Neural cell (in vitro differentiated cells): ENCODE measurements at regions not wholly inside any gene's neighbourhood (a gene's known extent, or its start where the extent isn't known, plus 50 kb on each side); places are given as distances from the start of the nearest gene placed in this dataset.

ENCODE experiments used
- H2AFZ ChIP-seq: fragments of 200-600, 300-800 bp; sonication (generic), shearing (Covaris generic); 2 replicates; pipeline ENCODE4 v1.6.0; 2014; ENCODE audit warnings: low read depth, mild to moderate bottlenecking, antibody characterized with exemption, low read length, moderate library complexity
- H3F3A ChIP-seq: fragments of 200-600 bp; shearing (Covaris generic); 2 replicates; pipeline ENCODE4 v1.6.1; 2016; ENCODE audit warnings: mild to moderate bottlenecking, moderate library complexity, mixed read lengths, antibody characterized with exemption, low read length; ENCODE audit not compliant: insufficient read depth, poor library complexity, severe bottlenecking
- H3K27ac ChIP-seq: fragments of 200-600, 300-800 bp; sonication (generic), shearing (Covaris generic); 2 replicates; pipeline ENCODE4 v1.5.1; 2014; ENCODE audit warnings: mild to moderate bottlenecking, low read length, moderate library complexity
- H3K27me3 ChIP-seq: fragments of 300-800, 200-600 bp; sonication (generic), shearing (Covaris generic); 2 replicates; pipeline ENCODE4 v1.6.0; 2014; ENCODE audit warnings: mild to moderate bottlenecking, low read depth, low read length, moderate library complexity; ENCODE audit not compliant: insufficient read depth
- H3K36me3 ChIP-seq: fragments of 300-800, 200-600 bp; sonication (generic), shearing (Covaris generic); 2 replicates; pipeline ENCODE4 v1.5.1; 2014; ENCODE audit warnings: mild to moderate bottlenecking, antibody characterized with exemption, low read length, moderate library complexity; ENCODE audit not compliant: insufficient read depth
- H3K4me2 ChIP-seq: fragments of 300-800, 200-600 bp; sonication (generic), shearing (Covaris generic); 2 replicates; pipeline ENCODE4 v1.6.0; 2014; ENCODE audit warnings: mild to moderate bottlenecking, low read length
- H3K4me3 ChIP-seq: fragments of 300-800, 200-600 bp; sonication (generic), shearing (Covaris generic); 2 replicates; pipeline ENCODE4 v1.5.1; 2014; ENCODE audit warnings: mild to moderate bottlenecking, low read length, moderate library complexity
- H3K79me2 ChIP-seq: fragments of 200-600 bp; shearing (Covaris generic); replicated peaks from 2 replicates; pipeline ENCODE4 v1.6.0; 2014; ENCODE audit warnings: mild to moderate bottlenecking, low read length, moderate library complexity; ENCODE audit not compliant: insufficient read depth
- H3K9ac ChIP-seq: fragments of 300-800, 200-600 bp; sonication (generic), shearing (Covaris generic); 2 replicates; pipeline ENCODE4 v1.6.1; 2016; ENCODE audit warnings: mild to moderate bottlenecking, low read length, mixed read lengths
- H3K9me2 ChIP-seq: fragments of 200-600 bp; shearing (Covaris generic); 2 replicates; pipeline ENCODE4 v1.6.1; 2016; ENCODE audit warnings: mild to moderate bottlenecking, low read length, mixed read lengths; ENCODE audit not compliant: insufficient read depth
- H3K9me3 ChIP-seq: fragments of 200-600, 300-800 bp; sonication (generic), shearing (Covaris generic); 2 replicates; pipeline ENCODE4 v1.6.1; 2016; ENCODE audit warnings: mild to moderate bottlenecking, mixed run types, low read length, moderate library complexity, mixed read lengths
- H4K20me1 ChIP-seq: fragments of 200-600 bp; shearing (Covaris generic); 2 replicates; pipeline ENCODE4 v1.6.1; 2016; ENCODE audit warnings: mild to moderate bottlenecking, mixed run types; ENCODE audit not compliant: insufficient read depth
- EP300 ChIP-seq: fragments of 450-650 bp; conservative IDR thresholded peaks from 2 replicates; pipeline ENCODE4 v1.6.1; 2014; ENCODE audit warnings: antibody characterized with exemption, mild to moderate bottlenecking, moderate library complexity; ENCODE audit not compliant: poor library complexity, severe bottlenecking
- EZH2 ChIP-seq: fragments of 200-600, 300-800 bp; shearing (Covaris generic), sonication (generic); IDR thresholded peaks from 2 replicates; pipeline ENCODE4 v1.6.1; 2014; ENCODE audit warnings: antibody characterized with exemption, low read length, borderline replicate concordance, mild to moderate bottlenecking; ENCODE audit not compliant: insufficient read depth, poor library complexity, severe bottlenecking
- MXI1 ChIP-seq: fragments of 450-650 bp; conservative IDR thresholded peaks from 2 replicates; pipeline ENCODE4 v1.6.1; 2014; ENCODE audit warnings: antibody characterized with exemption, mild to moderate bottlenecking; ENCODE audit not compliant: poor library complexity, severe bottlenecking
- POLR2AphosphoS5 ChIP-seq: IDR thresholded peaks from 2 replicates; pipeline ENCODE4 v1.6.1; 2012
- RAD21 ChIP-seq: fragments of 450-650 bp; conservative IDR thresholded peaks from 2 replicates; pipeline ENCODE4 v1.6.1; 2014; ENCODE audit warnings: antibody characterized with exemption, mild to moderate bottlenecking, moderate library complexity
- SMC3 ChIP-seq: fragments of 450-650 bp; conservative IDR thresholded peaks from 2 replicates; pipeline ENCODE4 v1.6.1; 2014; ENCODE audit warnings: antibody characterized with exemption, mild to moderate bottlenecking, moderate library complexity; ENCODE audit not compliant: poor library complexity
- TAF1 ChIP-seq: IDR thresholded peaks from 2 replicates; pipeline ENCODE4 v1.6.1; 2012; ENCODE audit warnings: low read depth
- TF ChIP-seq, protein P1 (sequence below): IDR thresholded peaks from 2 replicates; pipeline ENCODE4 v1.6.1; 2012; ENCODE audit warnings: borderline replicate concordance
- TF ChIP-seq, protein P2 (sequence below): fragments of 450-650 bp; IDR thresholded peaks from 2 replicates; pipeline ENCODE4 v1.5.1; 2014; ENCODE audit warnings: antibody characterized with exemption, mild to moderate bottlenecking, moderate library complexity; ENCODE audit not compliant: poor library complexity, severe bottlenecking

DNA sequence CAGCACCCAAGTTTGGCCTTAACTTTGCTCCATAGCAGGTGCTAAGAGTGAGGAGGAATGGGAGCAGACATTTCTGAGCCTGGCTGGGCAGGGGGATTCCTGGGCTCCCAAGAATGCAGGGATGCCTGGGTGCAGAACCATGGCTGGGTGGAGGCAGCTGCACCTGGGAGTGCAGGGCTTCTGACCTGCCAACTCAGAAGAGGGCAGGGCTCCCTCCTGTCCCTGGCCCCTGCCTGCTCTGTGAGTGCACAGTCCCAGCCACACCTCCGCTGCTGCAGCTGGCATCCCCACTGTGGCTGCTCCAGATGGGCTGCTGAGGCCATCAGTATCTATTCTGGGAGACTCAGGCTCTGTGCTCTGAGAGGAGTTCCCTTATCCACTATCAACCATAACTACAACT lies 747.4 kb upstream of the VSTM2A start:
- Histone ChIP-seq H4K20me1 (no peaks in the 10 kb centered on the region), H2AFZ (no peak overlapping the region)
- TF ChIP-seq EZH2 (no peak), MXI1 (no peak), EP300 (no peak), SMC3 (no peak), POLR2AphosphoS5 (no peak), RAD21 (no peak), TAF1 (no peak)
- TF ChIP-seq, protein P1, sequence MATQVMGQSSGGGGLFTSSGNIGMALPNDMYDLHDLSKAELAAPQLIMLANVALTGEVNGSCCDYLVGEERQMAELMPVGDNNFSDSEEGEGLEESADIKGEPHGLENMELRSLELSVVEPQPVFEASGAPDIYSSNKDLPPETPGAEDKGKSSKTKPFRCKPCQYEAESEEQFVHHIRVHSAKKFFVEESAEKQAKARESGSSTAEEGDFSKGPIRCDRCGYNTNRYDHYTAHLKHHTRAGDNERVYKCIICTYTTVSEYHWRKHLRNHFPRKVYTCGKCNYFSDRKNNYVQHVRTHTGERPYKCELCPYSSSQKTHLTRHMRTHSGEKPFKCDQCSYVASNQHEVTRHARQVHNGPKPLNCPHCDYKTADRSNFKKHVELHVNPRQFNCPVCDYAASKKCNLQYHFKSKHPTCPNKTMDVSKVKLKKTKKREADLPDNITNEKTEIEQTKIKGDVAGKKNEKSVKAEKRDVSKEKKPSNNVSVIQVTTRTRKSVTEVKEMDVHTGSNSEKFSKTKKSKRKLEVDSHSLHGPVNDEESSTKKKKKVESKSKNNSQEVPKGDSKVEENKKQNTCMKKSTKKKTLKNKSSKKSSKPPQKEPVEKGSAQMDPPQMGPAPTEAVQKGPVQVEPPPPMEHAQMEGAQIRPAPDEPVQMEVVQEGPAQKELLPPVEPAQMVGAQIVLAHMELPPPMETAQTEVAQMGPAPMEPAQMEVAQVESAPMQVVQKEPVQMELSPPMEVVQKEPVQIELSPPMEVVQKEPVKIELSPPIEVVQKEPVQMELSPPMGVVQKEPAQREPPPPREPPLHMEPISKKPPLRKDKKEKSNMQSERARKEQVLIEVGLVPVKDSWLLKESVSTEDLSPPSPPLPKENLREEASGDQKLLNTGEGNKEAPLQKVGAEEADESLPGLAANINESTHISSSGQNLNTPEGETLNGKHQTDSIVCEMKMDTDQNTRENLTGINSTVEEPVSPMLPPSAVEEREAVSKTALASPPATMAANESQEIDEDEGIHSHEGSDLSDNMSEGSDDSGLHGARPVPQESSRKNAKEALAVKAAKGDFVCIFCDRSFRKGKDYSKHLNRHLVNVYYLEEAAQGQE = no peak
- TF ChIP-seq, protein P2, sequence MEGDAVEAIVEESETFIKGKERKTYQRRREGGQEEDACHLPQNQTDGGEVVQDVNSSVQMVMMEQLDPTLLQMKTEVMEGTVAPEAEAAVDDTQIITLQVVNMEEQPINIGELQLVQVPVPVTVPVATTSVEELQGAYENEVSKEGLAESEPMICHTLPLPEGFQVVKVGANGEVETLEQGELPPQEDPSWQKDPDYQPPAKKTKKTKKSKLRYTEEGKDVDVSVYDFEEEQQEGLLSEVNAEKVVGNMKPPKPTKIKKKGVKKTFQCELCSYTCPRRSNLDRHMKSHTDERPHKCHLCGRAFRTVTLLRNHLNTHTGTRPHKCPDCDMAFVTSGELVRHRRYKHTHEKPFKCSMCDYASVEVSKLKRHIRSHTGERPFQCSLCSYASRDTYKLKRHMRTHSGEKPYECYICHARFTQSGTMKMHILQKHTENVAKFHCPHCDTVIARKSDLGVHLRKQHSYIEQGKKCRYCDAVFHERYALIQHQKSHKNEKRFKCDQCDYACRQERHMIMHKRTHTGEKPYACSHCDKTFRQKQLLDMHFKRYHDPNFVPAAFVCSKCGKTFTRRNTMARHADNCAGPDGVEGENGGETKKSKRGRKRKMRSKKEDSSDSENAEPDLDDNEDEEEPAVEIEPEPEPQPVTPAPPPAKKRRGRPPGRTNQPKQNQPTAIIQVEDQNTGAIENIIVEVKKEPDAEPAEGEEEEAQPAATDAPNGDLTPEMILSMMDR = no peak

DNA sequence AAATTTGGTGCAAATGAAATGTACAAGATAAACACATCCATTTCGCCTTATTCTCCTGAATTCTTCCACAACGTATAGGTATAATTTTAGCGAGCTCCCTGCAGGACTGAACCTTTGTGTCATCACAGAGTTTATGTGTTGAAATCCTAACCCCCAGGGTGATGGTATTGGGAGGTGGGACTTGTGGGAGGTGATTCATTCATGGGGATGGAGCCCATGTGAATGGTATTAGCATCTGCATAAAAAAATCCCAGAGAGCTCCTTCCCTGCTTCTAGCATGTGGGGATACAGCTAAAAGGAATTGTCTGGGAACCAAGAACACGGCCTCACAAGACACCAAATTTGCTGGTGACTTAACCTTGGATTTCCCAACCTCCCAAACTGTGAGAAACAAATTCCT lies 741.4 kb upstream of the VSTM2A start:
- H2AFZ ChIP-seq = no peak overlapping the region
- no peaks in the 10 kb centered on the region for H4K20me1 ChIP-seq
- H3K9ac ChIP-seq = no peak overlapping the region
- H3K27ac ChIP-seq = no peak overlapping the region
- TF ChIP-seq POLR2AphosphoS5 = no peak
- no peaks in the 10 kb centered on the region for H3F3A ChIP-seq
- H3K27me3 ChIP-seq = no peaks in the 10 kb centered on the region
- no peak overlapping the region for H3K4me3 ChIP-seq
- H3K9me3 ChIP-seq = no peaks in the 10 kb centered on the region
- no peaks in the 10 kb centered on the region for H3K79me2 ChIP-seq
- no peaks in the 10 kb centered on the region for H3K9me2 ChIP-seq
- no peak overlapping the region for H3K4me2 ChIP-seq
- no peaks in the 10 kb centered on the region for H3K36me3 ChIP-seq

More for the DNA sequence above, 747.4 kb upstream of the VSTM2A start:
- Histone ChIP-seq H3K27ac (no peak overlapping the region), H3K9ac (no peak overlapping the region), H3K27me3 (no peaks in the 10 kb centered on the region), H3K79me2 (no peaks in the 10 kb centered on the region), H3F3A (no peaks in the 10 kb centered on the region), H3K36me3 (no peaks in the 10 kb centered on the region), H3K9me2 (no peaks in the 10 kb centered on the region), H3K9me3 (no peaks in the 10 kb centered on the region), H3K4me2 (no peak overlapping the region), H3K4me3 (no peak overlapping the region)

DNA sequence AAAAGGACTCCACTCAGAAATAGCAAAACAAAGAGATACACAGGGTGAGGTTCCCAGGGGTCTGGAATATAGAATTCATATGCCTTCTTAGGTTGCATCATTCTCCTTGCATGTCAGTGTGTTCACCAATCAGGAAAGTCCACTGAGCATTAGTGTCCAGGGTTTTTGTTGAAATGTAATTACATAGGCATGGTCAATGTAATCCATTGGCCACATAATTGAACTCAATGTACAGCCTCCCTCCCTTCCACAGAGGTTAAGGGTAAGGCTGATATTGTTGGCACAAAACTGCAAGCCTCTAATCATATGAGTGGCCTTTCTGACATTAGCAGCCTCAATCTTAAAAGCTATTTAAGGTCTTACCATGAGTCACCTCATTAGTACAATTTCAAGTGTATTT lies 736.1 kb upstream of the VSTM2A start:
- Histone ChIP-seq H3K79me2 (no peaks in the 10 kb centered on the region), H3K9me3 (no peaks in the 10 kb centered on the region), H3K27ac (no peak overlapping the region), H3K9ac (no peak overlapping the region), H4K20me1 (no peaks in the 10 kb centered on the region), H3K4me3 (no peak overlapping the region), H3K27me3 (no peaks in the 10 kb centered on the region), H3K36me3 (no peaks in the 10 kb centered on the region), H3F3A (no peaks in the 10 kb centered on the region), H3K9me2 (no peaks in the 10 kb centered on the region), H2AFZ (no peak overlapping the region), H3K4me2 (no peak overlapping the region)
- TF ChIP-seq, protein P1 = no peak
- no peak for TF ChIP-seq POLR2AphosphoS5
- TF ChIP-seq, protein P2 = no peak
- TF ChIP-seq EP300 = no peak
- TF ChIP-seq RAD21 = no peak
- no peak for TF ChIP-seq SMC3
- no peak for TF ChIP-seq EZH2
- TF ChIP-seq MXI1 = no peak
- no peak for TF ChIP-seq TAF1
